IPS DF 19.7 (cell line): ENCODE measurements at regions not wholly inside any gene's neighbourhood (a gene's known extent, or its start where the extent isn't known, plus 50 kb on each side); places are given as distances from the start of the nearest gene placed in this dataset.

Experiments used
- DNase-seq: peaks from one replicate; pipeline ENCODE4 v3.0.0-alpha.2; 2013; ENCODE audit warnings: low read depth, low spot score

- DNase-seq, result no peak
Observed at GRCh38 chr17:73753751-73754496, 109.7 kb upstream of the SDK2 start.

- no peak for DNase-seq
Observed at GRCh38 chr17:73754886-73755400, 110.7 kb upstream of the SDK2 start.

GRCh38 chr17:73757420-73757819, 113.2 kb upstream of the SDK2 start:
- DNase-seq, result no peak

- no peak for DNase-seq
Observed at GRCh38 chr17:73758245-73758644, 114.0 kb upstream of the SDK2 start.

- DNase-seq, result no peak
Observed at GRCh38 chr17:73759324-73759723, 115.1 kb upstream of the SDK2 start.

GRCh38 chr17:73759734-73760438, 115.6 kb upstream of the SDK2 start:
- no peak for DNase-seq

- DNase-seq, result peak; percentile 63
Observed at GRCh38 chr17:73760439-73760758, 116.2 kb upstream of the SDK2 start.

- no peak for DNase-seq
Observed at GRCh38 chr17:73765824-73766563, 121.7 kb upstream of the SDK2 start.

GRCh38 chr17:73767696-73768095, 123.5 kb upstream of the SDK2 start:
- DNase-seq, result no peak

- DNase-seq, result no peak
Observed at GRCh38 chr17:73768691-73769090, 124.4 kb upstream of the SDK2 start.

GRCh38 chr17:73769479-73769878, 125.2 kb upstream of the SDK2 start:
- DNase-seq, result no peak

- no peak for DNase-seq
Observed at GRCh38 chr17:73770115-73770848, 126.0 kb upstream of the SDK2 start.

GRCh38 chr17:73770849-73771229, 126.6 kb upstream of the SDK2 start:
- no peak for DNase-seq

- DNase-seq, result no peak
Observed at GRCh38 chr17:73772107-73772705, 128.0 kb upstream of the SDK2 start.

- no peak for DNase-seq
Observed at GRCh38 chr17:73773702-73774101, 129.5 kb upstream of the SDK2 start.

- no peak for DNase-seq
Observed at GRCh38 chr17:73774852-73775251, 130.6 kb upstream of the SDK2 start.

GRCh38 chr17:73776351-73777130, 132.3 kb upstream of the SDK2 start:
- no peak for DNase-seq

GRCh38 chr17:73777131-73777449, 132.8 kb upstream of the SDK2 start:
- DNase-seq, result no peak

- DNase-seq, result no peak
Observed at GRCh38 chr17:73782231-73782630, 138.0 kb upstream of the SDK2 start.

GRCh38 chr17:73782641-73783381, 138.6 kb upstream of the SDK2 start:
- peak; percentile 56 for DNase-seq
